ENCODE measurements at regions not wholly inside any gene's neighbourhood (a gene's known extent, or its start where the extent isn't known, plus 50 kb on each side); places are given as distances from the start of the nearest gene placed in this dataset.

- no peak for TF ChIP-seq ZBTB40 (IDR thresholded peaks at IDR 0.05)
- TF ChIP-seq ZBTB40 (CRISPR knock-in tag; IDR thresholded peaks at IDR 0.05): no peak
- TF ChIP-seq GATA2 (CRISPR knock-in tag; IDR thresholded peaks at IDR 0.05): peak; percentile 92
- no peak for TF ChIP-seq ZNF584 (CRISPR knock-in tag; IDR thresholded peaks at IDR 0.05; ENCODE audit: low read depth)
- TF ChIP-seq MAFK (IDR thresholded peaks at IDR 0.05; ENCODE audit: low read length): no peak
- TF ChIP-seq CREBBP (IDR thresholded peaks at IDR 0.05; ENCODE audit: low read depth, low read length): no peak
- no peak for TF ChIP-seq ZKSCAN3 (CRISPR knock-in tag; IDR thresholded peaks at IDR 0.05)
- TF ChIP-seq CEBPG (CRISPR knock-in tag; IDR thresholded peaks at IDR 0.05): no peak
- no peak for TF ChIP-seq CEBPG (tag; conservative IDR thresholded peaks at IDR 0.05 in 1 of 2, IDR thresholded peaks at IDR 0.05 in 1 of 2)
- TF ChIP-seq NCOA2 (IDR thresholded peaks at IDR 0.05; ENCODE audit: partially characterized antibody in 2 of 2): no peak
- TF ChIP-seq CEBPB (tag; IDR thresholded peaks at IDR 0.05): no peak
- TF ChIP-seq ZKSCAN1 (IDR thresholded peaks at IDR 0.05; ENCODE audit: low read depth, low read length): 0 out of 2 replicates have a peak, but pooled peaks have one; percentile 31
- no peak for TF ChIP-seq ZNF445 (CRISPR knock-in tag; IDR thresholded peaks at IDR 0.05; ENCODE audit: low read depth)
- no peak for TF ChIP-seq TCF7 (IDR thresholded peaks at IDR 0.05; ENCODE audit: borderline replicate concordance)
- no peak for TF ChIP-seq KAT8 (IDR thresholded peaks at IDR 0.05; ENCODE audit: low read depth)
- no peak for TF ChIP-seq PTRF (tag; IDR thresholded peaks at IDR 0.05)
- no peak for TF ChIP-seq NR2C2 (CRISPR knock-in tag; IDR thresholded peaks at IDR 0.05)
- TF ChIP-seq NR2C2 (tag; IDR thresholded peaks at IDR 0.05): no peak; the same call in 1 of the 2 replicates
- TF ChIP-seq SLC30A9 (CRISPR knock-in tag; IDR thresholded peaks at IDR 0.05): no peak
- peak; percentile 87 for TF ChIP-seq MYNN (IDR thresholded peaks at IDR 0.05)
- no peak for TF ChIP-seq MYNN (CRISPR knock-in tag; IDR thresholded peaks at IDR 0.05)
Observed at GRCh38 chr3:139288266-139288821, 55.5 kb upstream of the MRPS22 start (continued).
